Superior temporal gyrus (tissue), 1 donor: ENCODE measurements at regions not wholly inside any gene's neighbourhood (a gene's known extent, or its start where the extent isn't known, plus 50 kb on each side); places are given as distances from the start of the nearest gene placed in this dataset.

Experiments
- DNase-seq: peaks from one replicate; pipeline ENCODE4 v3.0.0-alpha.2; 2016; ENCODE audit errors: extremely low spot score

- DNase-seq = no peak
These were observed 52.8 kb upstream of the ADGRL4 start for GRCh38 chr1:79059341-79059740.
